Suppressor macrophage treated with lipopolysaccharide for 4 hours (primary cell): ENCODE measurements at regions not wholly inside any gene's neighbourhood (a gene's known extent, or its start where the extent isn't known, plus 50 kb on each side); places are given as distances from the start of the nearest gene placed in this dataset.

ENCODE experiments used
- DNase-seq: peaks from one replicate; pipeline ENCODE4 v3.0.0-alpha.2; 2020

GRCh38 chr2:16496426-16497388 lies 168.9 kb downstream of the CYRIA start:
- DNase-seq = no peak

GRCh38 chr2:16495509-16496208 lies 170.0 kb downstream of the CYRIA start:
- DNase-seq = no peak

- DNase-seq = no peak
These were observed 170.7 kb downstream of the CYRIA start for GRCh38 chr2:16494836-16495508.

GRCh38 chr2:16493788-16494187 lies 171.8 kb downstream of the CYRIA start:
- no peak for DNase-seq

- DNase-seq = peak; percentile 48
These were observed 177.9 kb downstream of the CYRIA start for GRCh38 chr2:16487686-16488085.

GRCh38 chr2:16485251-16485650 lies 180.4 kb downstream of the CYRIA start:
- DNase-seq = no peak

GRCh38 chr2:16482460-16482859 lies 183.2 kb downstream of the CYRIA start:
- DNase-seq = no peak

- no peak for DNase-seq
These were observed 184.3 kb downstream of the CYRIA start for GRCh38 chr2:16481351-16481750.

GRCh38 chr2:16479721-16480120 lies 185.9 kb downstream of the CYRIA start:
- no peak for DNase-seq

GRCh38 chr2:16478434-16479210 lies 187.0 kb downstream of the CYRIA start:
- no peak for DNase-seq

GRCh38 chr2:16477648-16478047 lies 188.0 kb downstream of the CYRIA start:
- DNase-seq = no peak

- DNase-seq = no peak
These were observed 188.8 kb downstream of the CYRIA start for GRCh38 chr2:16476866-16477265.

GRCh38 chr2:16475986-16476567 lies 189.6 kb downstream of the CYRIA start:
- no peak for DNase-seq

- DNase-seq = no peak
These were observed 190.0 kb downstream of the CYRIA start for GRCh38 chr2:16475586-16475985.

GRCh38 chr2:16473575-16473974 lies 192.1 kb downstream of the CYRIA start:
- DNase-seq = no peak

- DNase-seq = no peak
These were observed 194.6 kb downstream of the CYRIA start for GRCh38 chr2:16470936-16471490.

- DNase-seq = no peak
These were observed 198.8 kb downstream of the CYRIA start for GRCh38 chr2:16466821-16467151.

- DNase-seq = no peak
These were observed 199.4 kb downstream of the CYRIA start for GRCh38 chr2:16466133-16466820.

- no peak for DNase-seq
These were observed 201.0 kb downstream of the CYRIA start for GRCh38 chr2:16464641-16465040.

- no peak for DNase-seq
These were observed 202.7 kb downstream of the CYRIA start for GRCh38 chr2:16462958-16463357.

- no peak for DNase-seq
These were observed 204.0 kb downstream of the CYRIA start for GRCh38 chr2:16461672-16462071.

- DNase-seq = no peak
These were observed 206.0 kb downstream of the CYRIA start for GRCh38 chr2:16459606-16460005.
